Neuronal stem cell (in vitro differentiated cells): ENCODE measurements at regions not wholly inside any gene's neighbourhood (a gene's known extent, or its start where the extent isn't known, plus 50 kb on each side); places are given as distances from the start of the nearest gene placed in this dataset.

Experiments
- DNase-seq: peaks from one replicate; pipeline ENCODE4 v3.0.0-alpha.2; 2013; ENCODE audit warnings: low spot score
- H2AFZ ChIP-seq: one replicate; pipeline ENCODE4 v1.6.1; 2013; ENCODE audit warnings: mild to moderate bottlenecking, low read length, inconsistent platforms
- H2AK5ac ChIP-seq: 2 replicates; pipeline ENCODE4 v1.6.1; 2013; ENCODE audit warnings: low read depth, mild to moderate bottlenecking, inconsistent platforms, low read length, moderate library complexity, mixed read lengths
- H2BK120ac ChIP-seq: 2 replicates; pipeline ENCODE4 v1.6.1; 2013; ENCODE audit warnings: low read depth, mild to moderate bottlenecking, inconsistent platforms, low read length, moderate library complexity, mixed read lengths
- H2BK12ac ChIP-seq: one replicate; pipeline ENCODE4 v1.6.1; 2013; ENCODE audit warnings: low read length, inconsistent platforms
- H2BK15ac ChIP-seq: 2 replicates; pipeline ENCODE4 v1.6.1; 2013; ENCODE audit warnings: mild to moderate bottlenecking, low read length, inconsistent platforms, mixed read lengths
- H2BK5ac ChIP-seq: one replicate; pipeline ENCODE4 v1.6.1; 2013; ENCODE audit warnings: inconsistent platforms, mild to moderate bottlenecking, low read length, moderate library complexity
- H3K14ac ChIP-seq: one replicate; pipeline ENCODE4 v1.6.1; 2013; ENCODE audit warnings: low read length, inconsistent platforms
- H3K18ac ChIP-seq: 2 replicates; pipeline ENCODE4 v1.6.1; 2013; ENCODE audit warnings: low read length, inconsistent platforms
- H3K23ac ChIP-seq: 2 replicates; pipeline ENCODE4 v1.6.1; 2013; ENCODE audit warnings: low read depth, mild to moderate bottlenecking, mixed read lengths, low read length, inconsistent platforms; ENCODE audit not compliant: poor library complexity
- H3K27ac ChIP-seq: replicated peaks from 3 replicates; pipeline ENCODE4 v1.5.1; 2013; ENCODE audit warnings: low read length, inconsistent platforms
- H3K27me3 ChIP-seq, 3 experiments: 2 replicates each; pipeline ENCODE4 v1.6.1; 2013; ENCODE audit warnings: low read length in 3 of 3, mild to moderate bottlenecking in 2 of 3, inconsistent platforms in 1 of 3, low read depth in 1 of 3, mixed read lengths in 1 of 3, moderate library complexity in 1 of 3; ENCODE audit not compliant: control insufficient read depth in 3 of 3, insufficient read depth in 3 of 3
- H3K36me3 ChIP-seq, 2 donors: replicated peaks in 1 of 2; 2 replicates each; pipeline ENCODE4 v1.6.1; 2013; ENCODE audit warnings: low read length in 2 of 2; ENCODE audit not compliant: control insufficient read depth in 2 of 2, insufficient read depth in 2 of 2
- H3K4ac ChIP-seq: 2 replicates; pipeline ENCODE4 v1.6.1; 2013; ENCODE audit warnings: inconsistent platforms, mild to moderate bottlenecking, low read length, moderate library complexity
- H3K4me1 ChIP-seq, 2 donors: 1 replicate in 1 of 2; 2 replicates in 1 of 2; pipeline ENCODE4 v1.6.1; 2013; ENCODE audit warnings: low read length in 2 of 2, low read depth in 1 of 2; ENCODE audit not compliant: control insufficient read depth in 2 of 2, insufficient read depth in 1 of 2
- H3K4me2 ChIP-seq: one replicate; pipeline ENCODE4 v1.6.1; 2013; ENCODE audit warnings: mild to moderate bottlenecking, low read length, inconsistent platforms; ENCODE audit not compliant: insufficient read depth, poor library complexity, severe bottlenecking
- H3K4me3 ChIP-seq, 2 donors: 2 replicates each; pipeline ENCODE4 v1.5.1; 2013; ENCODE audit warnings: low read length in 2 of 2, mild to moderate bottlenecking in 2 of 2, inconsistent platforms in 1 of 2, moderate library complexity in 1 of 2
- H3K79me1 ChIP-seq: one replicate; pipeline ENCODE4 v1.6.1; 2013; ENCODE audit warnings: low read depth, mild to moderate bottlenecking, inconsistent platforms, low read length, moderate library complexity
- H3K9ac ChIP-seq: one replicate; pipeline ENCODE4 v1.6.1; 2013; ENCODE audit warnings: mild to moderate bottlenecking, low read depth, low read length, inconsistent platforms; ENCODE audit not compliant: poor library complexity
- H3K9me3 ChIP-seq, 2 donors: replicated peaks in 1 of 2; 2 replicates each; pipeline versions ENCODE3 to v1.6.1; 2013; ENCODE audit warnings: low read length in 2 of 2, mild to moderate bottlenecking in 2 of 2, inconsistent platforms in 1 of 2, low read depth in 1 of 2, mixed read lengths in 1 of 2, moderate library complexity in 1 of 2; ENCODE audit not compliant: control insufficient read depth in 2 of 2, insufficient read depth in 1 of 2
- H4K8ac ChIP-seq: one replicate; pipeline ENCODE4 v1.6.1; 2013; ENCODE audit warnings: low read depth, mild to moderate bottlenecking, inconsistent platforms, low read length, moderate library complexity
- H4K91ac ChIP-seq: one replicate; pipeline ENCODE4 v1.6.1; 2013; ENCODE audit warnings: low read length, low read depth, mild to moderate bottlenecking, inconsistent platforms; ENCODE audit not compliant: poor library complexity
- WGBS, 2 donors: extraction: QIAGEN DNeasy Blood & Tissue Kit; methylation state at CpG; one replicate each; pipeline ENCODE4 v1.1.7; 2013; ENCODE audit warnings: missing lambda C conversion rate in 2 of 2, mixed read lengths in 1 of 2; ENCODE audit not compliant: insufficient read length in 2 of 2, insufficient replicate concordance in 1 of 2; ENCODE audit errors: extremely low coverage in 2 of 2; 5-methylcytosine and 5-hydroxymethylcytosine counted together

- no CpG with 5 or more reads among the region's 4 CpGs for WGBS, 2 donors
- no peaks in the 10 kb centered on the region for H3K79me1 ChIP-seq
- no peak overlapping the region for H2BK12ac ChIP-seq
- no peaks in the 10 kb centered on the region for H3K9me3 ChIP-seq
- H3K27ac ChIP-seq = no peak overlapping the region
- H3K23ac ChIP-seq = no peak overlapping the region
- H2BK120ac ChIP-seq = no peak overlapping the region
- no peaks in the 10 kb centered on the region for H3K4me1 ChIP-seq
- no peak overlapping the region for H2BK5ac ChIP-seq
- no peak overlapping the region for H3K9ac ChIP-seq
- no peak overlapping the region for H3K4ac ChIP-seq
- H3K4me3 ChIP-seq = no peak overlapping the region
- no peaks in the 10 kb centered on the region for H3K36me3 ChIP-seq
- no peak overlapping the region for H2AFZ ChIP-seq
- no peak overlapping the region for H3K14ac ChIP-seq
- H3K18ac ChIP-seq = no peak overlapping the region
- H2BK15ac ChIP-seq = no peak overlapping the region
- H4K91ac ChIP-seq = no peak overlapping the region
- DNase-seq = no peak
- no peak overlapping the region for H4K8ac ChIP-seq
- no peaks in the 10 kb centered on the region for H3K27me3 ChIP-seq
- H3K4me2 ChIP-seq = no peak overlapping the region
- H2AK5ac ChIP-seq = no peak overlapping the region
Observed at GRCh38 chr12:25420116-25420515, 133.0 kb downstream of the LMNTD1 start.

GRCh38 chr12:25419595-25419994, 133.5 kb downstream of the LMNTD1 start:
- no peak overlapping the region for H2BK15ac ChIP-seq
- WGBS, 2 donors = 83% methylated on average over 1 of the region's 2 CpGs; no CpG with 5 or more reads in 1 of the 2 donors
- no peak overlapping the region for H3K23ac ChIP-seq
- no peaks in the 10 kb centered on the region for H3K27me3 ChIP-seq
- no peaks in the 10 kb centered on the region for H3K79me1 ChIP-seq
- H3K4me2 ChIP-seq = no peak overlapping the region
- no peak overlapping the region for H4K91ac ChIP-seq
- H2BK12ac ChIP-seq = no peak overlapping the region
- no peak overlapping the region for H3K4me3 ChIP-seq
- H3K27ac ChIP-seq = no peak overlapping the region
- H3K4ac ChIP-seq = no peak overlapping the region
- H2BK120ac ChIP-seq = no peak overlapping the region
- no peak overlapping the region for H3K14ac ChIP-seq
- no peaks in the 10 kb centered on the region for H3K4me1 ChIP-seq
- no peak overlapping the region for H3K9ac ChIP-seq
- H2BK5ac ChIP-seq = no peak overlapping the region
- no peak overlapping the region for H3K18ac ChIP-seq
- H2AFZ ChIP-seq = no peak overlapping the region
- no peak for DNase-seq
- no peak overlapping the region for H4K8ac ChIP-seq
- H3K9me3 ChIP-seq = no peaks in the 10 kb centered on the region
- H3K36me3 ChIP-seq = no peaks in the 10 kb centered on the region
- H2AK5ac ChIP-seq = no peak overlapping the region

GRCh38 chr12:25417071-25417470, 136.0 kb downstream of the LMNTD1 start:
- Histone ChIP-seq H3K14ac (no peak overlapping the region), H3K18ac (no peak overlapping the region), H3K4me2 (no peak overlapping the region), H2BK12ac (no peak overlapping the region), H3K79me1 (no peaks in the 10 kb centered on the region), H3K9ac (no peak overlapping the region), H3K36me3 (no peaks in the 10 kb centered on the region), H3K27me3 (no peaks in the 10 kb centered on the region), H3K23ac (no peak overlapping the region), H2AK5ac (no peak overlapping the region), H4K8ac (no peak overlapping the region), H4K91ac (no peak overlapping the region), H2BK15ac (no peak overlapping the region), H3K27ac (no peak overlapping the region), H3K4me3 (no peak overlapping the region), H2AFZ (no peak overlapping the region), H3K9me3 (no peaks in the 10 kb centered on the region), H2BK120ac (no peak overlapping the region), H2BK5ac (no peak overlapping the region), H3K4me1 (no peaks in the 10 kb centered on the region), H3K4ac (no peak overlapping the region)
- no CpG with 5 or more reads among the region's 3 CpGs for WGBS, 2 donors
- DNase-seq = no peak

DNA sequence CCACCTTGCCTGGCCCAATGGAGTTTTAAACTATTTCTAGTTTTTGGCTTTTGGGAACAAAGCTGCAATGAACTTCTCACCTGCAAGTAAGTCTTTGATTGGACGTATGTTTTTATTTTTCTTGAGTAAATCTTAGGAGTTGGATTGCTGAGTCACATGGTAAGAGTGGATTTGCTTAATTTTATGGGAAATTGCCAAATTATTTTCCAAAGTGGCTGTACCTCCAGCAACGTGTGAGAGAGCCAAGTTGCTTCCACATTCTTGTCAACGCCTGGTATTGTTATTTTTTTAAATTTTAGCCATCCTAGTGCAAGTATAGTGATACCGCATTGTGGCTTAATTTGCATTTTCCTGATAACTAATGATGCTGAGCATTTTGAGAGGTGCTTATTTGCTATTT, 136.6 kb downstream of the LMNTD1 start:
- no peak overlapping the region for H3K18ac ChIP-seq
- H3K27ac ChIP-seq = no peak overlapping the region
- H2AFZ ChIP-seq = no peak overlapping the region
- no peak overlapping the region for H2BK12ac ChIP-seq
- no peak overlapping the region for H3K4me3 ChIP-seq
- no peaks in the 10 kb centered on the region for H3K4me1 ChIP-seq
- H4K8ac ChIP-seq = no peak overlapping the region
- no peaks in the 10 kb centered on the region for H3K27me3 ChIP-seq
- H2BK120ac ChIP-seq = no peak overlapping the region
- no peak overlapping the region for H3K4me2 ChIP-seq
- H4K91ac ChIP-seq = no peak overlapping the region
- H2BK15ac ChIP-seq = no peak overlapping the region
- no peaks in the 10 kb centered on the region for H3K36me3 ChIP-seq
- no CpG with 5 or more reads among the region's 4 CpGs for WGBS, 2 donors
- H3K14ac ChIP-seq = no peak overlapping the region
- no peak overlapping the region for H3K9ac ChIP-seq
- H3K23ac ChIP-seq = no peak overlapping the region
- no peak overlapping the region for H2AK5ac ChIP-seq
- no peak overlapping the region for H3K4ac ChIP-seq
- no peaks in the 10 kb centered on the region for H3K79me1 ChIP-seq
- H3K9me3 ChIP-seq = no peaks in the 10 kb centered on the region
- H2BK5ac ChIP-seq = no peak overlapping the region
- DNase-seq = no peak
